HG02973 (cell line): ENCODE measurements at regions not wholly inside any gene's neighbourhood (a gene's known extent, or its start where the extent isn't known, plus 50 kb on each side); places are given as distances from the start of the nearest gene placed in this dataset.

ENCODE experiments used
- ATAC-seq: cut with Tn5 transposase; IDR thresholded peaks from one replicate; pipeline ENCODE4 v1.9.1; 2021; ENCODE audit warnings: moderate library complexity; ENCODE audit not compliant: unreplicated experiment

- ATAC-seq, result no peak
These were observed 396.4 kb upstream of the BOD1L1 start for GRCh38 chr4:14023896-14024295.

GRCh38 chr4:14025111-14025510 is 397.6 kb upstream of the BOD1L1 start:
- no peak for ATAC-seq

- no peak for ATAC-seq
These were observed 398.4 kb upstream of the BOD1L1 start for GRCh38 chr4:14025891-14026290.

- no peak for ATAC-seq
These were observed 401.3 kb upstream of the BOD1L1 start for GRCh38 chr4:14028862-14029261.

- no peak for ATAC-seq
These were observed 407.6 kb upstream of the BOD1L1 start for GRCh38 chr4:14035076-14035475.

- ATAC-seq, result no peak
These were observed 415.7 kb upstream of the BOD1L1 start for GRCh38 chr4:14043203-14043602.

- no peak for ATAC-seq
These were observed 419.1 kb upstream of the BOD1L1 start for GRCh38 chr4:14046642-14047041.

- no peak for ATAC-seq
These were observed 420.3 kb upstream of the BOD1L1 start for GRCh38 chr4:14047840-14048239.

GRCh38 chr4:14049946-14050345 is 422.4 kb upstream of the BOD1L1 start:
- ATAC-seq, result no peak

- no peak for ATAC-seq
These were observed 425.8 kb upstream of the BOD1L1 start for GRCh38 chr4:14053291-14053690.

- no peak for ATAC-seq
These were observed 426.9 kb upstream of the BOD1L1 start for GRCh38 chr4:14054391-14054790.

GRCh38 chr4:14059006-14059405 is 431.5 kb upstream of the BOD1L1 start:
- no peak for ATAC-seq

- no peak for ATAC-seq
These were observed 437.5 kb upstream of the BOD1L1 start for GRCh38 chr4:14064984-14065383.

- ATAC-seq, result no peak
These were observed 437.9 kb upstream of the BOD1L1 start for GRCh38 chr4:14065406-14065805.

- ATAC-seq, result no peak
These were observed 439.5 kb upstream of the BOD1L1 start for GRCh38 chr4:14066979-14067378.

- no peak for ATAC-seq
These were observed 442.4 kb upstream of the BOD1L1 start for GRCh38 chr4:14069886-14070285.

GRCh38 chr4:14070289-14070880 is 442.9 kb upstream of the BOD1L1 start:
- ATAC-seq, result no peak

GRCh38 chr4:14072506-14072905 is 445.0 kb upstream of the BOD1L1 start:
- ATAC-seq, result no peak

GRCh38 chr4:14076776-14077175 is 449.3 kb upstream of the BOD1L1 start:
- ATAC-seq, result no peak

- ATAC-seq, result no peak
These were observed 450.8 kb upstream of the BOD1L1 start for GRCh38 chr4:14078326-14078725.

GRCh38 chr4:14079601-14080000 is 452.1 kb upstream of the BOD1L1 start:
- ATAC-seq, result no peak

- no peak for ATAC-seq
These were observed 455.6 kb upstream of the BOD1L1 start for GRCh38 chr4:14083150-14083549.

- ATAC-seq, result no peak
These were observed 457.1 kb upstream of the BOD1L1 start for GRCh38 chr4:14084598-14084997.
